IMR-90 (cell line): ENCODE measurements at regions not wholly inside any gene's neighbourhood (a gene's known extent, or its start where the extent isn't known, plus 50 kb on each side); places are given as distances from the start of the nearest gene placed in this dataset.

ENCODE experiments used
- ATAC-seq: fragments of 200-7000 bp; cut with Tn5 transposase; 2 replicates; pipeline ENCODE4 v1.9.1; 2020; ENCODE audit warnings: low read depth, mild to moderate bottlenecking, moderate library complexity
- BruUV-seq: library from RNA; stranded (reverse); fragments of 400-500 nt; replicated peaks from 2 replicates; lab custom pipeline; 2021; lab: Mats Ljungman, UMichigan
- CTCF ChIA-PET: fragments of 300-600 bp; formaldehyde crosslinking; extraction: SDS; loops from one replicate; lab custom pipeline; 2021; ENCODE audit warnings: antibody characterized with exemption; lab: Yijun Ruan, JAX
- POLR2A ChIA-PET: fragments of 300-600 bp; sonication (Branson Sonifier 250); formaldehyde crosslinking; loops from one replicate; lab custom pipeline; 2022; ENCODE audit warnings: antibody characterized with exemption; ENCODE audit not compliant: unreplicated experiment; lab: Charles Lee
- DNase-seq: peaks from one replicate; pipeline ENCODE4 v3.0.0; 2013
- H2AFZ ChIP-seq: replicated peaks from 2 replicates; pipeline ENCODE3; 2013; ENCODE audit warnings: low read length, mild to moderate bottlenecking; ENCODE audit not compliant: poor library complexity
- H2AK5ac ChIP-seq: 2 replicates; pipeline ENCODE4 v1.6.1; 2013; ENCODE audit warnings: low read depth, low read length, inconsistent platforms
- H2AK9ac ChIP-seq: replicated peaks from 2 replicates; pipeline ENCODE3; 2013; ENCODE audit warnings: mild to moderate bottlenecking, low read depth, low read length, moderate library complexity; ENCODE audit not compliant: poor library complexity
- H2BK120ac ChIP-seq: 2 replicates; pipeline ENCODE4 v1.6.1; 2013; ENCODE audit warnings: low read depth, low read length, inconsistent platforms
- H2BK15ac ChIP-seq: 3 replicates; pipeline ENCODE4 v1.6.1; 2013; ENCODE audit warnings: low read depth, low read length, inconsistent platforms
- H2BK20ac ChIP-seq: 2 replicates; pipeline ENCODE4 v1.6.1; 2013; ENCODE audit warnings: low read depth, mild to moderate bottlenecking, inconsistent platforms, low read length, moderate library complexity
- H2BK5ac ChIP-seq: 2 replicates; pipeline ENCODE4 v1.6.1; 2013; ENCODE audit warnings: mild to moderate bottlenecking, low read depth, low read length, inconsistent platforms; ENCODE audit not compliant: poor library complexity, severe bottlenecking
- H3K14ac ChIP-seq: replicated peaks from 2 replicates; pipeline ENCODE4 v1.6.1; 2013; ENCODE audit warnings: low read depth, low read length, inconsistent platforms
- H3K18ac ChIP-seq: 2 replicates; pipeline ENCODE4 v1.6.1; 2013; ENCODE audit warnings: low read depth, low read length, control low read depth
- H3K23ac ChIP-seq: 2 replicates; pipeline ENCODE4 v1.6.1; 2013; ENCODE audit warnings: low read depth, low read length, inconsistent platforms
- H3K27ac ChIP-seq: 2 replicates; pipeline ENCODE4 v1.5.1; 2013; ENCODE audit warnings: mild to moderate bottlenecking, control low read depth, low read length; ENCODE audit not compliant: insufficient read depth
- H3K27me3 ChIP-seq: 2 replicates; pipeline ENCODE4 v1.6.1; 2013; ENCODE audit warnings: low read length; ENCODE audit not compliant: control insufficient read depth, insufficient read depth
- H3K36me3 ChIP-seq: 2 replicates; pipeline ENCODE4 v1.6.1; 2013; ENCODE audit warnings: low read length, mixed read lengths; ENCODE audit not compliant: control insufficient read depth, insufficient read depth
- H3K4ac ChIP-seq: 2 replicates; pipeline ENCODE4 v1.6.1; 2013; ENCODE audit warnings: low read depth, low read length, inconsistent platforms
- H3K4me1 ChIP-seq: 2 replicates; pipeline ENCODE4 v1.6.1; 2013; ENCODE audit warnings: low read length, mixed read lengths; ENCODE audit not compliant: control insufficient read depth, insufficient read depth
- H3K4me2 ChIP-seq: 2 replicates; pipeline ENCODE4 v1.6.1; 2013; ENCODE audit warnings: low read depth, mild to moderate bottlenecking, control low read depth, low read length, moderate library complexity
- H3K4me3 ChIP-seq: 2 replicates; pipeline ENCODE4 v1.5.1; 2013; ENCODE audit warnings: low read depth, mild to moderate bottlenecking, control low read depth, low read length, moderate library complexity; ENCODE audit not compliant: insufficient read depth
- H3K56ac ChIP-seq: 2 replicates; pipeline ENCODE4 v1.6.1; 2013; ENCODE audit warnings: low read length, inconsistent platforms; ENCODE audit not compliant: insufficient read depth; ENCODE audit errors: extremely low read depth
- H3K79me1 ChIP-seq, 2 experiments: 2 replicates each; pipeline ENCODE4 v1.6.1; 2013; ENCODE audit warnings: low read length in 2 of 2, inconsistent platforms in 1 of 2, low read depth in 1 of 2
- H3K9ac ChIP-seq: 2 replicates; pipeline ENCODE4 v1.6.1; 2013; ENCODE audit warnings: low read depth, low read length, control low read depth
- H3K9me1 ChIP-seq: 2 replicates; pipeline ENCODE4 v1.6.1; 2013; ENCODE audit warnings: low read length, inconsistent platforms; ENCODE audit not compliant: insufficient read depth
- H3K9me3 ChIP-seq: 2 replicates; pipeline ENCODE4 v1.6.1; 2013; ENCODE audit warnings: low read length; ENCODE audit not compliant: control insufficient read depth, insufficient read depth
- H4K20me1 ChIP-seq: 2 replicates; pipeline ENCODE4 v1.6.1; 2013; ENCODE audit warnings: low read length, inconsistent platforms; ENCODE audit not compliant: insufficient read depth
- H4K5ac ChIP-seq: 2 replicates; pipeline ENCODE4 v1.6.1; 2013; ENCODE audit warnings: mild to moderate bottlenecking, low read depth, low read length, control low read depth
- H4K8ac ChIP-seq, 2 experiments: 2 replicates each; pipeline ENCODE4 v1.6.1; 2013; ENCODE audit warnings: low read depth in 2 of 2, low read length in 2 of 2, control low read depth in 1 of 2, inconsistent platforms in 1 of 2
- H4K91ac ChIP-seq: 2 replicates; pipeline ENCODE4 v1.6.1; 2013; ENCODE audit warnings: low read depth, low read length, inconsistent platforms; ENCODE audit not compliant: insufficient read depth
- BHLHE40 ChIP-seq: fragments of 150-350 bp; IDR thresholded peaks from 2 replicates; pipeline ENCODE4 v1.6.1; 2016; ENCODE audit warnings: mild to moderate bottlenecking, low read depth, low read length
- CEBPB ChIP-seq: IDR thresholded peaks from 2 replicates; pipeline ENCODE4 v1.6.1; 2012; ENCODE audit warnings: low read depth, low read length, improper control_type of control experiment
- CHD1 ChIP-seq: IDR thresholded peaks from 2 replicates; pipeline ENCODE4 v1.6.1; 2012; ENCODE audit warnings: low read depth, low read length, improper control_type of control experiment
- FOS ChIP-seq: fragments of 150-350 bp; IDR thresholded peaks from 2 replicates; pipeline ENCODE4 v1.6.1; 2016; ENCODE audit warnings: low read depth, low read length
- MAFK ChIP-seq: IDR thresholded peaks from 2 replicates; pipeline ENCODE4 v1.6.1; 2012; ENCODE audit warnings: low read depth, low read length, improper control_type of control experiment
- MAZ ChIP-seq: IDR thresholded peaks from 2 replicates; pipeline ENCODE4 v1.6.1; 2012; ENCODE audit warnings: low read depth, mild to moderate bottlenecking, low read length, improper control_type of control experiment, moderate library complexity, borderline replicate concordance
- MXI1 ChIP-seq: IDR thresholded peaks from 2 replicates; pipeline ENCODE4 v1.6.1; 2012; ENCODE audit warnings: low read depth, mild to moderate bottlenecking, low read length, moderate library complexity, borderline replicate concordance
- NFE2L2 ChIP-seq: fragments of 150-350 bp; IDR thresholded peaks from 2 replicates; pipeline ENCODE4 v1.6.1; 2016; ENCODE audit warnings: low read depth, mild to moderate bottlenecking, low read length
- POLR2A ChIP-seq: IDR thresholded peaks from 2 replicates; pipeline ENCODE4 v1.6.1; 2012; ENCODE audit warnings: mild to moderate bottlenecking, low read depth, low read length
- RAD21 ChIP-seq: IDR thresholded peaks from 2 replicates; pipeline ENCODE4 v1.6.1; 2012; ENCODE audit warnings: low read length, improper control_type of control experiment
- RCOR1 ChIP-seq: IDR thresholded peaks from 2 replicates; pipeline ENCODE4 v1.6.1; 2012; ENCODE audit warnings: mild to moderate bottlenecking, low read length, improper control_type of control experiment; ENCODE audit not compliant: insufficient replicate concordance
- RFX5 ChIP-seq: IDR thresholded peaks from 2 replicates; pipeline ENCODE4 v1.8.0; 2012; ENCODE audit warnings: low read depth, mild to moderate bottlenecking, low read length, moderate library complexity
- SMC3 ChIP-seq: fragments of 150-350 bp; IDR thresholded peaks from 2 replicates; pipeline ENCODE4 v1.6.1; 2016; ENCODE audit warnings: low read depth, mild to moderate bottlenecking, antibody characterized with exemption, low read length, moderate library complexity
- WGBS, 2 experiments: methylation state at CpG; one replicate each; pipeline versions ENCODE4 v1.1.5 to v1.1.7; 2013; ENCODE audit warnings: missing lambda C conversion rate in 2 of 2; ENCODE audit not compliant: insufficient read length in 1 of 2; ENCODE audit errors: extremely low coverage in 2 of 2; 5-methylcytosine and 5-hydroxymethylcytosine counted together
- dilution Hi-C: fragments of 300-500 bp; cut with HindIII; formaldehyde crosslinking; loops from one replicate; pipeline ENCODE4 v1.14.3; 2018; ENCODE audit warnings: low sequenced_read_pairs; ENCODE audit not compliant: unreplicated experiment
- in situ Hi-C: fragments of 300-500 bp; cut with MboI; formaldehyde crosslinking; loops from 3 replicates; pipeline ENCODE4 v1.14.3; 2019; ENCODE audit warnings: low sequenced_read_pairs, inconsistent platforms, mixed read lengths
- intact Hi-C: fragments of 100-400 bp; cut with micrococcal nuclease; formaldehyde crosslinking; loops from 2 replicates; pipeline ENCODE4 v1.10.0; 2022
- TF ChIP-seq, protein P1 (sequence below): fragments of 150-350 bp; IDR thresholded peaks from 2 replicates; pipeline ENCODE4 v1.6.1; 2017; ENCODE audit warnings: mild to moderate bottlenecking, antibody characterized with exemption, low read length, low read depth
- TF ChIP-seq, protein P2 (sequence below): fragments of 150-350 bp; IDR thresholded peaks from 2 replicates; pipeline ENCODE4 v1.6.1; 2016; ENCODE audit warnings: low read depth, mild to moderate bottlenecking, low read length, moderate library complexity, borderline replicate concordance
- TF ChIP-seq, protein P3 (sequence below): conservative IDR thresholded peaks from 2 replicates; pipeline ENCODE4 v1.5.1; 2012; ENCODE audit warnings: mild to moderate bottlenecking, low read depth, low read length, improper control_type of control experiment

DNA sequence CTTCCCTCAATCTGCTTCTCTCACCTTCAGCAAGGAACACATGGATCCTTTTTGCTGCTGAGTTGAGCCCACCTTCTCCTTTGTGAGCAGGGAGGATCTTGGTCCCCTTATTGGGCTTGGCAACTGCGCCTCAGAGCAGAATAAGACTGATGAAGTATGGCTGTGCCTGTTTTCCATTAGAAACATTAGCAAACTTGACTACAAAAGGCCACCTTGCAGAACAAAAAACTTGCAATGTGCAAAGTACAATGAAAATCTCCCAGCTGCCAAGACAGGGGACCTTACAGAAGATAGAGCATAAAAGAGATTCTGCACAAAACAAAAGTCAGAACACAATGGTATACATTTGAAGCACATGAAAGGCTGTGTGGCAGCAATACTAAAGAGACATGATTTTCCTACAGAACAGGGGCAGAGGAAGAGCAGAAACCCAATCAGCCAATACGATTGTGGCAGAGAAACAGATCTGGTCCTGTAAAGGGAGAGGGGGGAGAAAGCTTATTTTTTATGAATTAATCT, 173.5 kb upstream of the SNX19 start:
- dilution Hi-C loops: no loop called here
- H2BK15ac ChIP-seq: no peak overlapping the region
- CTCF ChIA-PET: no interaction called here

More for the DNA sequence above, 173.5 kb upstream of the SNX19 start:
- Histone ChIP-seq H3K4me2 (no peak overlapping the region), H3K56ac (no peak overlapping the region), H3K36me3 (no peaks in the 10 kb centered on the region), H3K4ac (no peak overlapping the region), H4K8ac (no peak overlapping the region), H2AK9ac (no peak overlapping the region), H3K27me3 (no peaks in the 10 kb centered on the region), H2AFZ (no peak overlapping the region), H2BK20ac (no peak overlapping the region), H2AK5ac (no peak overlapping the region), H3K79me1 (no peaks in the 10 kb centered on the region), H3K4me3 (no peak overlapping the region), H2BK5ac (no peak overlapping the region), H3K23ac (no peak overlapping the region), H3K9ac (no peak overlapping the region), H3K18ac (no peak overlapping the region; the same call in 1 of the 2 replicates), H4K20me1 (no peaks in the 10 kb centered on the region), H3K9me3 (peaks cover 4% of the 10 kb centered on the region; the same call in 1 of the 2 replicates), H3K4me1 (no peaks in the 10 kb centered on the region), H3K9me1 (no peaks in the 10 kb centered on the region), H2BK120ac (no peak overlapping the region), H3K14ac (no peak overlapping the region), H4K5ac (no peak overlapping the region), H3K27ac (no peak overlapping the region), H4K91ac (no peak overlapping the region)
- TF ChIP-seq POLR2A (no peak), SMC3 (no peak), NFE2L2 (no peak), CEBPB (no peak), MAFK (no peak), FOS (no peak), RFX5 (no peak), BHLHE40 (no peak), RCOR1 (no peak), CHD1 (no peak), RAD21 (no peak), MAZ (no peak), MXI1 (no peak)
- TF ChIP-seq, protein P1, sequence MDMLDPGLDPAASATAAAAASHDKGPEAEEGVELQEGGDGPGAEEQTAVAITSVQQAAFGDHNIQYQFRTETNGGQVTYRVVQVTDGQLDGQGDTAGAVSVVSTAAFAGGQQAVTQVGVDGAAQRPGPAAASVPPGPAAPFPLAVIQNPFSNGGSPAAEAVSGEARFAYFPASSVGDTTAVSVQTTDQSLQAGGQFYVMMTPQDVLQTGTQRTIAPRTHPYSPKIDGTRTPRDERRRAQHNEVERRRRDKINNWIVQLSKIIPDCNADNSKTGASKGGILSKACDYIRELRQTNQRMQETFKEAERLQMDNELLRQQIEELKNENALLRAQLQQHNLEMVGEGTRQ: no peak
- TF ChIP-seq, protein P2, sequence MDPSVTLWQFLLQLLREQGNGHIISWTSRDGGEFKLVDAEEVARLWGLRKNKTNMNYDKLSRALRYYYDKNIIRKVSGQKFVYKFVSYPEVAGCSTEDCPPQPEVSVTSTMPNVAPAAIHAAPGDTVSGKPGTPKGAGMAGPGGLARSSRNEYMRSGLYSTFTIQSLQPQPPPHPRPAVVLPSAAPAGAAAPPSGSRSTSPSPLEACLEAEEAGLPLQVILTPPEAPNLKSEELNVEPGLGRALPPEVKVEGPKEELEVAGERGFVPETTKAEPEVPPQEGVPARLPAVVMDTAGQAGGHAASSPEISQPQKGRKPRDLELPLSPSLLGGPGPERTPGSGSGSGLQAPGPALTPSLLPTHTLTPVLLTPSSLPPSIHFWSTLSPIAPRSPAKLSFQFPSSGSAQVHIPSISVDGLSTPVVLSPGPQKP: no peak
- TF ChIP-seq, protein P3, sequence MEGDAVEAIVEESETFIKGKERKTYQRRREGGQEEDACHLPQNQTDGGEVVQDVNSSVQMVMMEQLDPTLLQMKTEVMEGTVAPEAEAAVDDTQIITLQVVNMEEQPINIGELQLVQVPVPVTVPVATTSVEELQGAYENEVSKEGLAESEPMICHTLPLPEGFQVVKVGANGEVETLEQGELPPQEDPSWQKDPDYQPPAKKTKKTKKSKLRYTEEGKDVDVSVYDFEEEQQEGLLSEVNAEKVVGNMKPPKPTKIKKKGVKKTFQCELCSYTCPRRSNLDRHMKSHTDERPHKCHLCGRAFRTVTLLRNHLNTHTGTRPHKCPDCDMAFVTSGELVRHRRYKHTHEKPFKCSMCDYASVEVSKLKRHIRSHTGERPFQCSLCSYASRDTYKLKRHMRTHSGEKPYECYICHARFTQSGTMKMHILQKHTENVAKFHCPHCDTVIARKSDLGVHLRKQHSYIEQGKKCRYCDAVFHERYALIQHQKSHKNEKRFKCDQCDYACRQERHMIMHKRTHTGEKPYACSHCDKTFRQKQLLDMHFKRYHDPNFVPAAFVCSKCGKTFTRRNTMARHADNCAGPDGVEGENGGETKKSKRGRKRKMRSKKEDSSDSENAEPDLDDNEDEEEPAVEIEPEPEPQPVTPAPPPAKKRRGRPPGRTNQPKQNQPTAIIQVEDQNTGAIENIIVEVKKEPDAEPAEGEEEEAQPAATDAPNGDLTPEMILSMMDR: no peak
- ATAC-seq: no peak
- POLR2A ChIA-PET: no interaction called here
- no TSS peak for BruUV-seq
- intact Hi-C loops (no loop called here), in situ Hi-C loops (no loop called here)
- no peak for DNase-seq
- WGBS, 2 experiments: no CpG with 5 or more reads among the region's 2 CpGs
